ENCODE measurements at regions not wholly inside any gene's neighbourhood (a gene's known extent, or its start where the extent isn't known, plus 50 kb on each side); places are given as distances from the start of the nearest gene placed in this dataset.

DNA sequence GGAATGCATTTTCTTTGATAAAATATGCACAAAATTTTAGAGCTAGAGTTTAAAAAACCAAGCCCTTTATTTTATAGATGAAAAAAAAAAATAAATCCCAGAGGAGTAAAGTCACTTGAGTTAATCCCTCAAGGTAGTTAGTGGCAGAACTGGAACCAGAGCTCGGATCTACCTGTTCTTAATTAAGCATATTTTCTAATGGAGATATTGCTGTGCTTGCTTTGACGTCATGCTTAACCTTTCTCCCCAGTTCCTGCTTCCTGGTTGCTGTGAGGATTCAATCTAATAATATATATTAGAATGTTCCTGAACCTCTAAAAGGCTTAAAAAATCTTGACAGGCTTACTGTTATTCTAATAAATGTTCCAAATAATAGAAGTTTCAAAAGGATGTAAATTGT lies 300.6 kb upstream of the KLF12 start:
- TF ChIP-seq IRF3 (IDR thresholded peaks at IDR 0.05), result no peak
- no peak for TF ChIP-seq CTCF (IDR thresholded peaks at IDR 0.05 in 2 of 3, conservative IDR thresholded peaks at IDR 0.05 in 1 of 3; ENCODE audit: control insufficient read depth in 2 of 3, extremely low read depth in 1 of 3, insufficient read depth in 1 of 3, low read depth in 3 of 3, low read length in 3 of 3)
- TF ChIP-seq MXI1 (IDR thresholded peaks at IDR 0.05; ENCODE audit: low read depth, low read length), result no peak
- no peak for TF ChIP-seq JUND (IDR thresholded peaks at IDR 0.05; ENCODE audit: low read depth, low read length)
- TF ChIP-seq SMAD5 (IDR thresholded peaks at IDR 0.05; ENCODE audit: low read depth), result no peak
